SK-N-SH (cell line): ENCODE measurements at regions not wholly inside any gene's neighbourhood (a gene's known extent, or its start where the extent isn't known, plus 50 kb on each side); places are given as distances from the start of the nearest gene placed in this dataset.
"Not testable (repeated sequence)": the region's sequence is repeated elsewhere in the genome, so short reads cannot be mapped to it uniquely, and the experiment has no call there.

ENCODE experiments used
- CTCF ChIA-PET: fragments of 300-600, 350-600 bp; formaldehyde crosslinking; extraction: SDS; loops from one replicate; lab custom pipeline; 2021; lab: Yijun Ruan, JAX
- POLR2A ChIA-PET: fragments of 350-600 bp; sonication (Branson Sonifier 250); formaldehyde crosslinking; extraction: SDS; loops from one replicate; lab custom pipeline; 2020; ENCODE audit warnings: antibody characterized with exemption, inconsistent platforms; lab: Yijun Ruan, JAX
- DNase-seq: peaks from one replicate; pipeline ENCODE4 v3.0.0; 2012
- H2AFZ ChIP-seq: fragments of 200-600 bp; sonication (generic); 2 replicates; pipeline ENCODE4 v1.8.1; 2016; ENCODE audit warnings: antibody characterized with exemption, mild to moderate bottlenecking, low read depth
- H3F3A ChIP-seq: fragments of 200-600 bp; sonication (generic); replicated peaks from 2 replicates; pipeline ENCODE3; 2016; ENCODE audit warnings: antibody characterized with exemption, mild to moderate bottlenecking; ENCODE audit not compliant: insufficient read depth
- H3K27ac ChIP-seq, 2 experiments: fragments of 200-500 bp in 1 of 2; fragments of 200-600 bp in 1 of 2; sonication (Bioruptor generic) in 1 of 2; sonication (generic), shearing (Covaris generic) in 1 of 2; 2 replicates each; pipeline versions ENCODE4 v1.5.1 to v1.6.1; 2014 to 2016; ENCODE audit warnings: low read depth in 2 of 2, inconsistent platforms in 1 of 2, low read length in 1 of 2, mild to moderate bottlenecking in 1 of 2, mixed read lengths in 1 of 2
- H3K27me3 ChIP-seq: fragments of 200-600 bp; sonication (generic), shearing (Covaris generic); 2 replicates; pipeline ENCODE4 v1.6.1; 2016; ENCODE audit warnings: mixed run types; ENCODE audit not compliant: insufficient read depth
- H3K36me3 ChIP-seq, 2 experiments: fragments of 200-500 bp in 1 of 2; fragments of 200-600 bp in 1 of 2; sonication (Bioruptor generic) in 1 of 2; sonication (generic) in 1 of 2; replicated peaks in 1 of 2; 2 replicates each; pipeline versions ENCODE3 to v1.5.1; 2014 to 2016; ENCODE audit warnings: low read length in 1 of 2, mild to moderate bottlenecking in 1 of 2; ENCODE audit not compliant: insufficient read depth in 2 of 2, control insufficient read depth in 1 of 2
- H3K4me1 ChIP-seq, 2 experiments: fragments of 200-500 bp in 1 of 2; fragments of 200-600 bp in 1 of 2; sonication (Bioruptor generic) in 1 of 2; sonication (generic), shearing (Covaris generic) in 1 of 2; 2 replicates each; pipeline versions ENCODE4 v1.5.1 to v1.6.1; 2014 to 2016; ENCODE audit warnings: low read depth in 1 of 2, low read length in 1 of 2, mixed run types in 1 of 2; ENCODE audit not compliant: insufficient read depth in 2 of 2, control insufficient read depth in 1 of 2
- H3K4me2 ChIP-seq: fragments of 200-600 bp; sonication (generic), shearing (Covaris generic); 2 replicates; pipeline ENCODE4 v1.6.1; 2017; ENCODE audit warnings: mixed run types
- H3K4me3 ChIP-seq, 2 experiments: fragments of 200-500 bp in 1 of 2; fragments of 200-600 bp in 1 of 2; sonication (Bioruptor generic) in 1 of 2; sonication (generic), shearing (Covaris generic) in 1 of 2; 2 replicates each; pipeline versions ENCODE4 v1.5.1 to v1.8.1; 2014 to 2016; ENCODE audit warnings: low read depth in 2 of 2, inconsistent platforms in 1 of 2, low read length in 1 of 2, mild to moderate bottlenecking in 1 of 2, mixed read lengths in 1 of 2, moderate library complexity in 1 of 2
- H3K79me2 ChIP-seq: fragments of 200-600 bp; sonication (generic); 2 replicates; pipeline ENCODE4 v1.8.1; 2017; ENCODE audit warnings: mild to moderate bottlenecking; ENCODE audit not compliant: insufficient read depth
- H3K9ac ChIP-seq: fragments of 200-600 bp; sonication (generic); 2 replicates; pipeline ENCODE4 v1.6.1; 2017; ENCODE audit warnings: mixed run types
- H3K9me2 ChIP-seq: fragments of 200-600 bp; sonication (generic); 2 replicates; pipeline ENCODE4 v1.6.1; 2017; ENCODE audit warnings: mixed run types
- H3K9me3 ChIP-seq: fragments of 200-600 bp; sonication (generic); 2 replicates; pipeline ENCODE4 v1.6.1; 2017; ENCODE audit warnings: mixed run types, mild to moderate bottlenecking, moderate library complexity
- H4K20me1 ChIP-seq: fragments of 200-600 bp; sonication (generic); 2 replicates; pipeline ENCODE4 v1.6.1; 2017; ENCODE audit warnings: mild to moderate bottlenecking, mixed run types; ENCODE audit not compliant: insufficient read depth
- CHD2 ChIP-seq: fragments of 150-350 bp; IDR thresholded peaks from 2 replicates; pipeline ENCODE4 v1.6.1; 2018; ENCODE audit warnings: low read length; ENCODE audit not compliant: partially characterized antibody
- ELF1 ChIP-seq: IDR thresholded peaks from 2 replicates; pipeline ENCODE4 v1.4.0; 2012
- EP300 ChIP-seq, 2 experiments: IDR thresholded peaks; 2 replicates each; pipeline versions ENCODE4 v1.4.0 to v1.6.1; 2012; ENCODE audit warnings: borderline replicate concordance in 1 of 2, low read depth in 1 of 2, low read length in 1 of 2
- EZH2phosphoT487 ChIP-seq: fragments of 200-600 bp; sonication (generic); IDR thresholded peaks from 2 replicates; pipeline ENCODE4 v1.6.1; 2017; ENCODE audit warnings: low read depth, mixed run types, mild to moderate bottlenecking, antibody characterized with exemption, moderate library complexity, borderline replicate concordance
- FOSL2 ChIP-seq: IDR thresholded peaks from 2 replicates; pipeline ENCODE4 v1.4.0; 2012; ENCODE audit warnings: low read depth, mild to moderate bottlenecking, moderate library complexity, borderline replicate concordance
- MXI1 ChIP-seq: IDR thresholded peaks from 2 replicates; pipeline ENCODE4 v1.6.1; 2012; ENCODE audit warnings: mild to moderate bottlenecking, low read depth, low read length, improper control_type of control experiment
- POLR2AphosphoS5 ChIP-seq: IDR thresholded peaks from 2 replicates; pipeline ENCODE4 v1.6.1; 2012; ENCODE audit warnings: low read depth, low read length
- RFX5 ChIP-seq: IDR thresholded peaks from 2 replicates; pipeline ENCODE4 v1.6.1; 2012; ENCODE audit warnings: mild to moderate bottlenecking, improper control_type of control experiment, low read length
- SIN3A ChIP-seq: IDR thresholded peaks from 2 replicates; pipeline ENCODE4 v1.6.1; 2012; ENCODE audit warnings: low read depth, mild to moderate bottlenecking, low read length, moderate library complexity, borderline replicate concordance
- TAF1 ChIP-seq: IDR thresholded peaks from 2 replicates; pipeline ENCODE4 v1.6.1; 2012; ENCODE audit warnings: low read depth, mild to moderate bottlenecking, low read length, moderate library complexity, borderline replicate concordance
- TCF12 ChIP-seq: IDR thresholded peaks from 2 replicates; pipeline ENCODE4 v1.4.0; 2012
- WGBS: methylation state at CpG from one replicate; pipeline ENCODE4 v1.1.6; 2017; ENCODE audit warnings: low lambda C conversion rate; 5-methylcytosine and 5-hydroxymethylcytosine counted together
- TF ChIP-seq, protein P1 (sequence below): IDR thresholded peaks from 2 replicates; pipeline ENCODE4; 2012
- TF ChIP-seq, protein P2 (sequence below): fragments of 150-350 bp; IDR thresholded peaks from 2 replicates; pipeline ENCODE4 v1.6.1; 2017; ENCODE audit warnings: antibody characterized with exemption, low read length, low read depth, borderline replicate concordance

GRCh38 chr6:82113231-82113630, 134.3 kb downstream of the IBTK start:
- Histone ChIP-seq H3K4me1 (no peaks in the 10 kb centered on the region), H3F3A (no peaks in the 10 kb centered on the region), H3K79me2 (no peaks in the 10 kb centered on the region), H3K4me2 (no peak overlapping the region), H4K20me1 (no peaks in the 10 kb centered on the region), H2AFZ (no peak overlapping the region), H3K4me3 (no peak overlapping the region), H3K9me2 (no peaks in the 10 kb centered on the region), H3K36me3 (no peaks in the 10 kb centered on the region), H3K9ac (no peak overlapping the region), H3K9me3 (no peaks in the 10 kb centered on the region), H3K27me3 (no peaks in the 10 kb centered on the region), H3K27ac (no peak overlapping the region)
- CTCF ChIA-PET, result interaction anchor here (0.8 kb wide), 1 partner anchor 19 kb away, joined by 4 read pairs; no protein-coding TSS in a partner anchor
- POLR2A ChIA-PET, result no interaction called here
- TF ChIP-seq ELF1 (no peak), EZH2phosphoT487 (no peak), EP300 (IDR thresholded peaks at IDR 0.05; ENCODE audit: borderline replicate concordance in 1 of 2, low read depth in 1 of 2, low read length in 1 of 2) (no peak), CHD2 (no peak), TAF1 (no peak), RFX5 (no peak), SIN3A (no peak)
- WGBS, result 76% methylated on average over 3 of the region's 3 CpGs
- DNase-seq, result no peak

GRCh38 chr6:82111818-82112217, 135.7 kb downstream of the IBTK start:
- no peak overlapping the region for H3K9ac ChIP-seq
- CTCF ChIA-PET, result no interaction called here

DNA sequence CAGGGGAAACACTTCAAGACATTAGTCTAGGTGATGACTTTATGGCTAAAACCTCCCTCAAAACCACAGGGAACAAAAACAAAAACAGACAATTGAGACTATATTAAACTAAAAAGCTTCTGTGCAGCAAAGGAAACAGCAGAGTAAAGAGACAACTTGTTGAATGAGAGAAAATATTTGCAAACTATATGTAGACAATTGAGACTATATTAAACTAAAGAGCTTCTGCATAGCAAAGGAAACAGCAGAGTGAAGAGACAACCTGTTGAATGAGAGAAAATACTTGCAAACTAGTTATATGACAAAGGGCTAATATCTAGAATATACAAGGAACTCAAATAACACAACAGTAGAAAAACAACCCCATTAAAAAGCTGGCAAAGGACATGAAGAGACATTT, 136.4 kb downstream of the IBTK start:
- TF ChIP-seq EZH2phosphoT487 (no peak), TAF1 (no peak), MXI1 (no peak), CHD2 (no peak), POLR2AphosphoS5 (no peak), FOSL2 (no peak)
- TF ChIP-seq, protein P1, sequence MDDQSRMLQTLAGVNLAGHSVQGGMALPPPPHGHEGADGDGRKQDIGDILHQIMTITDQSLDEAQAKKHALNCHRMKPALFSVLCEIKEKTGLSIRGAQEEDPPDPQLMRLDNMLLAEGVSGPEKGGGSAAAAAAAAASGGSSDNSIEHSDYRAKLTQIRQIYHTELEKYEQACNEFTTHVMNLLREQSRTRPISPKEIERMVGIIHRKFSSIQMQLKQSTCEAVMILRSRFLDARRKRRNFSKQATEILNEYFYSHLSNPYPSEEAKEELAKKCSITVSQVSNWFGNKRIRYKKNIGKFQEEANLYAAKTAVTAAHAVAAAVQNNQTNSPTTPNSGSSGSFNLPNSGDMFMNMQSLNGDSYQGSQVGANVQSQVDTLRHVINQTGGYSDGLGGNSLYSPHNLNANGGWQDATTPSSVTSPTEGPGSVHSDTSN, result no peak
- no peaks in the 10 kb centered on the region for H3K9me2 ChIP-seq
- no peaks in the 10 kb centered on the region for H3K79me2 ChIP-seq
- ChIA-PET POLR2A (no interaction called here), CTCF (no interaction called here)
- no peak overlapping the region for H2AFZ ChIP-seq
- no peak for DNase-seq
- H3K27me3 ChIP-seq, result no peaks in the 10 kb centered on the region
- H3K27ac ChIP-seq, result no peak overlapping the region; a peak in 1 of 4 replicates
- no peaks in the 10 kb centered on the region for H3K36me3 ChIP-seq
- no peaks in the 10 kb centered on the region for H4K20me1 ChIP-seq
- H3K9me3 ChIP-seq, result no peaks in the 10 kb centered on the region
- H3F3A ChIP-seq, result no peaks in the 10 kb centered on the region
- no peak overlapping the region for H3K9ac ChIP-seq
- H3K4me2 ChIP-seq, result no peak overlapping the region
- no peak overlapping the region for H3K4me3 ChIP-seq
- no peaks in the 10 kb centered on the region for H3K4me1 ChIP-seq

More at GRCh38 chr6:82111818-82112217, 135.7 kb downstream of the IBTK start:
- Histone ChIP-seq H4K20me1 (no peaks in the 10 kb centered on the region), H3K4me3 (no peak overlapping the region), H2AFZ (no peak overlapping the region), H3K27me3 (no peaks in the 10 kb centered on the region), H3K4me2 (no peak overlapping the region), H3K36me3 (no peaks in the 10 kb centered on the region), H3K9me2 (no peaks in the 10 kb centered on the region), H3K27ac (no peak overlapping the region), H3K79me2 (no peaks in the 10 kb centered on the region), H3F3A (no peaks in the 10 kb centered on the region), H3K4me1 (no peaks in the 10 kb centered on the region), H3K9me3 (no peaks in the 10 kb centered on the region)
- TF ChIP-seq, protein P1, result peak; percentile 48
- TF ChIP-seq, protein P2, sequence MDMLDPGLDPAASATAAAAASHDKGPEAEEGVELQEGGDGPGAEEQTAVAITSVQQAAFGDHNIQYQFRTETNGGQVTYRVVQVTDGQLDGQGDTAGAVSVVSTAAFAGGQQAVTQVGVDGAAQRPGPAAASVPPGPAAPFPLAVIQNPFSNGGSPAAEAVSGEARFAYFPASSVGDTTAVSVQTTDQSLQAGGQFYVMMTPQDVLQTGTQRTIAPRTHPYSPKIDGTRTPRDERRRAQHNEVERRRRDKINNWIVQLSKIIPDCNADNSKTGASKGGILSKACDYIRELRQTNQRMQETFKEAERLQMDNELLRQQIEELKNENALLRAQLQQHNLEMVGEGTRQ, result no peak
- TF ChIP-seq TCF12, result peak; percentile 59
- no peak for TF ChIP-seq ELF1
- POLR2A ChIA-PET, result no interaction called here
- no peak for DNase-seq

DNA sequence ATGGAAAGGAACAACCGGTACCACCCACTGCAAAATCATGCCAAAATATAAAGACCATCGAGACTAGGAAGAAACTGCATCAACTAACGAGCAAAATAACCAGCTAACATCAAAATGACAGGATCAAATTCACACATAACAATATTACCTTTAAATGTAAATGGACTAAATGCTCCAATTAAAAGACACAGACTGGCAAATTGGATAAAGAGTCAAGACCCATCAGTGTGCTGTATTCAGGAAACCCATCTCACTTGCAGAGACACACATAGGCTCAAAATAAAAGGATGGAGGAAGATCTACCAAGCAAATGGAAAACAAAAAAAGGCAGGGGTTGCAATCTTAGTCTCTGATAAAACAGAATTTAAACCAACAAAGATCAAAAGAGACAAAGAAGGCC, 144.4 kb downstream of the IBTK start:
- WGBS, result 48% methylated on average over 3 of the region's 3 CpGs
- CTCF ChIA-PET, result not testable (repeated sequence)

More for the DNA sequence above, 144.4 kb downstream of the IBTK start:
- H3K36me3 ChIP-seq, DNase-seq, H3F3A ChIP-seq, H3K4me3 ChIP-seq, POLR2A ChIA-PET, H3K9me2 ChIP-seq, H3K4me2 ChIP-seq, H4K20me1 ChIP-seq, H3K79me2 ChIP-seq, H2AFZ ChIP-seq, H3K9me3 ChIP-seq, H3K27me3 ChIP-seq, H3K9ac ChIP-seq, H3K27ac ChIP-seq, H3K4me1 ChIP-seq: not testable (repeated sequence)
